SK-N-SH (cell line): ENCODE measurements at regions not wholly inside any gene's neighbourhood (a gene's known extent, or its start where the extent isn't known, plus 50 kb on each side); places are given as distances from the start of the nearest gene placed in this dataset.

Source experiments
- CTCF ChIA-PET: fragments of 300-600, 350-600 bp; formaldehyde crosslinking; extraction: SDS; loops from one replicate; lab custom pipeline; 2021; lab: Yijun Ruan, JAX
- POLR2A ChIA-PET: fragments of 350-600 bp; sonication (Branson Sonifier 250); formaldehyde crosslinking; extraction: SDS; loops from one replicate; lab custom pipeline; 2020; ENCODE audit warnings: antibody characterized with exemption, inconsistent platforms; lab: Yijun Ruan, JAX
- DNase-seq: peaks from one replicate; pipeline ENCODE4 v3.0.0; 2012
- H2AFZ ChIP-seq: fragments of 200-600 bp; sonication (generic); 2 replicates; pipeline ENCODE4 v1.8.1; 2016; ENCODE audit warnings: antibody characterized with exemption, mild to moderate bottlenecking, low read depth
- H3F3A ChIP-seq: fragments of 200-600 bp; sonication (generic); replicated peaks from 2 replicates; pipeline ENCODE3; 2016; ENCODE audit warnings: antibody characterized with exemption, mild to moderate bottlenecking; ENCODE audit not compliant: insufficient read depth
- H3K27ac ChIP-seq, 2 experiments: fragments of 200-500 bp in 1 of 2; fragments of 200-600 bp in 1 of 2; sonication (Bioruptor generic) in 1 of 2; sonication (generic), shearing (Covaris generic) in 1 of 2; 2 replicates each; pipeline versions ENCODE4 v1.5.1 to v1.6.1; 2014 to 2016; ENCODE audit warnings: low read depth in 2 of 2, inconsistent platforms in 1 of 2, low read length in 1 of 2, mild to moderate bottlenecking in 1 of 2, mixed read lengths in 1 of 2
- H3K27me3 ChIP-seq: fragments of 200-600 bp; sonication (generic), shearing (Covaris generic); 2 replicates; pipeline ENCODE4 v1.6.1; 2016; ENCODE audit warnings: mixed run types; ENCODE audit not compliant: insufficient read depth
- H3K36me3 ChIP-seq, 2 experiments: fragments of 200-500 bp in 1 of 2; fragments of 200-600 bp in 1 of 2; sonication (Bioruptor generic) in 1 of 2; sonication (generic) in 1 of 2; replicated peaks in 1 of 2; 2 replicates each; pipeline versions ENCODE3 to v1.5.1; 2014 to 2016; ENCODE audit warnings: low read length in 1 of 2, mild to moderate bottlenecking in 1 of 2; ENCODE audit not compliant: insufficient read depth in 2 of 2, control insufficient read depth in 1 of 2
- H3K4me1 ChIP-seq, 2 experiments: fragments of 200-500 bp in 1 of 2; fragments of 200-600 bp in 1 of 2; sonication (Bioruptor generic) in 1 of 2; sonication (generic), shearing (Covaris generic) in 1 of 2; 2 replicates each; pipeline versions ENCODE4 v1.5.1 to v1.6.1; 2014 to 2016; ENCODE audit warnings: low read depth in 1 of 2, low read length in 1 of 2, mixed run types in 1 of 2; ENCODE audit not compliant: insufficient read depth in 2 of 2, control insufficient read depth in 1 of 2
- H3K4me2 ChIP-seq: fragments of 200-600 bp; sonication (generic), shearing (Covaris generic); 2 replicates; pipeline ENCODE4 v1.6.1; 2017; ENCODE audit warnings: mixed run types
- H3K4me3 ChIP-seq, 2 experiments: fragments of 200-500 bp in 1 of 2; fragments of 200-600 bp in 1 of 2; sonication (Bioruptor generic) in 1 of 2; sonication (generic), shearing (Covaris generic) in 1 of 2; 2 replicates each; pipeline versions ENCODE4 v1.5.1 to v1.8.1; 2014 to 2016; ENCODE audit warnings: low read depth in 2 of 2, inconsistent platforms in 1 of 2, low read length in 1 of 2, mild to moderate bottlenecking in 1 of 2, mixed read lengths in 1 of 2, moderate library complexity in 1 of 2
- H3K79me2 ChIP-seq: fragments of 200-600 bp; sonication (generic); 2 replicates; pipeline ENCODE4 v1.8.1; 2017; ENCODE audit warnings: mild to moderate bottlenecking; ENCODE audit not compliant: insufficient read depth
- H3K9ac ChIP-seq: fragments of 200-600 bp; sonication (generic); 2 replicates; pipeline ENCODE4 v1.6.1; 2017; ENCODE audit warnings: mixed run types
- H3K9me2 ChIP-seq: fragments of 200-600 bp; sonication (generic); 2 replicates; pipeline ENCODE4 v1.6.1; 2017; ENCODE audit warnings: mixed run types
- H3K9me3 ChIP-seq: fragments of 200-600 bp; sonication (generic); 2 replicates; pipeline ENCODE4 v1.6.1; 2017; ENCODE audit warnings: mixed run types, mild to moderate bottlenecking, moderate library complexity
- H4K20me1 ChIP-seq: fragments of 200-600 bp; sonication (generic); 2 replicates; pipeline ENCODE4 v1.6.1; 2017; ENCODE audit warnings: mild to moderate bottlenecking, mixed run types; ENCODE audit not compliant: insufficient read depth
- CHD2 ChIP-seq: fragments of 150-350 bp; IDR thresholded peaks from 2 replicates; pipeline ENCODE4 v1.6.1; 2018; ENCODE audit warnings: low read length; ENCODE audit not compliant: partially characterized antibody
- ELF1 ChIP-seq: IDR thresholded peaks from 2 replicates; pipeline ENCODE4 v1.4.0; 2012
- EZH2phosphoT487 ChIP-seq: fragments of 200-600 bp; sonication (generic); IDR thresholded peaks from 2 replicates; pipeline ENCODE4 v1.6.1; 2017; ENCODE audit warnings: low read depth, mixed run types, mild to moderate bottlenecking, antibody characterized with exemption, moderate library complexity, borderline replicate concordance
- FOSL2 ChIP-seq: IDR thresholded peaks from 2 replicates; pipeline ENCODE4 v1.4.0; 2012; ENCODE audit warnings: low read depth, mild to moderate bottlenecking, moderate library complexity, borderline replicate concordance
- FOXJ3 ChIP-seq: sonication (generic); formaldehyde crosslinking; IDR thresholded peaks from 2 replicates; pipeline ENCODE4 v1.5.1; 2020; ENCODE audit warnings: mild to moderate bottlenecking, missing genetic modification reagents
- FOXM1 ChIP-seq: IDR thresholded peaks from 2 replicates; pipeline ENCODE4 v1.4.0; 2012; ENCODE audit warnings: low read depth, mild to moderate bottlenecking
- IRF3 ChIP-seq: fragments of 150-350 bp; IDR thresholded peaks from 2 replicates; pipeline ENCODE4 v1.6.1; 2016; ENCODE audit warnings: mild to moderate bottlenecking, low read depth, low read length
- MAX ChIP-seq: IDR thresholded peaks from 2 replicates; pipeline ENCODE4 v1.4.0; 2012; ENCODE audit warnings: low read depth
- MEF2A ChIP-seq: IDR thresholded peaks from 2 replicates; pipeline ENCODE4 v1.4.0; 2012; ENCODE audit warnings: low read depth, borderline replicate concordance
- MXI1 ChIP-seq: IDR thresholded peaks from 2 replicates; pipeline ENCODE4 v1.6.1; 2012; ENCODE audit warnings: mild to moderate bottlenecking, low read depth, low read length, improper control_type of control experiment
- NFIC ChIP-seq: IDR thresholded peaks from 2 replicates; pipeline ENCODE4 v1.4.0; 2012; ENCODE audit warnings: borderline replicate concordance
- NRF1 ChIP-seq: IDR thresholded peaks from 2 replicates; pipeline ENCODE4 v1.6.1; 2012; ENCODE audit warnings: low read depth, mild to moderate bottlenecking, low read length
- POLR2AphosphoS5 ChIP-seq: IDR thresholded peaks from 2 replicates; pipeline ENCODE4 v1.6.1; 2012; ENCODE audit warnings: low read depth, low read length
- RFX5 ChIP-seq: IDR thresholded peaks from 2 replicates; pipeline ENCODE4 v1.6.1; 2012; ENCODE audit warnings: mild to moderate bottlenecking, improper control_type of control experiment, low read length
- TAF1 ChIP-seq: IDR thresholded peaks from 2 replicates; pipeline ENCODE4 v1.6.1; 2012; ENCODE audit warnings: low read depth, mild to moderate bottlenecking, low read length, moderate library complexity, borderline replicate concordance
- TEAD4 ChIP-seq: IDR thresholded peaks from 2 replicates; pipeline ENCODE4 v1.4.0; 2012; ENCODE audit warnings: mild to moderate bottlenecking, borderline replicate concordance; ENCODE audit not compliant: insufficient read depth
- USF1 ChIP-seq: IDR thresholded peaks from 2 replicates; pipeline ENCODE4 v1.4.0; 2012; ENCODE audit warnings: low read depth, borderline replicate concordance
- WGBS: methylation state at CpG from one replicate; pipeline ENCODE4 v1.1.6; 2017; ENCODE audit warnings: low lambda C conversion rate; 5-methylcytosine and 5-hydroxymethylcytosine counted together

- WGBS, result 40% methylated on average over 1 of the region's 23 CpGs
- POLR2A ChIA-PET, result no interaction called here
- CTCF ChIA-PET, result no interaction called here
Observed at GRCh38 chr18:7360606-7361170, 129.8 kb downstream of the LRRC30 start.

GRCh38 chr18:7363338-7363737 is 132.4 kb downstream of the LRRC30 start:
- no peak for DNase-seq
- Histone ChIP-seq H3K4me1 (peaks cover 0 to 7% of the 10 kb centered on the region in 2 experiments; a peak in 1 of 4 replicates), H3K9me3 (no peaks in the 10 kb centered on the region), H3K4me2 (no peak overlapping the region), H3K79me2 (no peaks in the 10 kb centered on the region), H3K36me3 (no peaks in the 10 kb centered on the region), H3K9me2 (no peaks in the 10 kb centered on the region), H3K4me3 (no peak overlapping the region), H4K20me1 (no peaks in the 10 kb centered on the region), H3F3A (no peaks in the 10 kb centered on the region), H2AFZ (no peak overlapping the region), H3K27ac (no peak overlapping the region), H3K27me3 (no peaks in the 10 kb centered on the region), H3K9ac (no peak overlapping the region)
- no peak for TF ChIP-seq USF1
- no peak for TF ChIP-seq ELF1
- TF ChIP-seq NRF1, result no peak
- TF ChIP-seq RFX5, result no peak
- no peak for TF ChIP-seq FOXJ3 (CRISPR knock-in tag)
- no peak for TF ChIP-seq FOXM1
- no peak for TF ChIP-seq CHD2
- TF ChIP-seq TEAD4, result no peak
- TF ChIP-seq MEF2A, result no peak
- 46% methylated on average over 5 of the region's 5 CpGs for WGBS
- ChIA-PET POLR2A (interaction anchor here (0.8 kb wide), 1 partner anchor 30 kb away, joined by 3 read pairs; no protein-coding TSS in a partner anchor), CTCF (no interaction called here)

More at GRCh38 chr18:7360606-7361170, 129.8 kb downstream of the LRRC30 start:
- Histone ChIP-seq H3F3A (no peaks in the 10 kb centered on the region), H3K9me3 (no peaks in the 10 kb centered on the region), H2AFZ (no peak overlapping the region), H3K79me2 (no peaks in the 10 kb centered on the region), H3K9ac (no peak overlapping the region), H3K9me2 (no peaks in the 10 kb centered on the region), H3K4me1 (peaks cover 0 to 7% of the 10 kb centered on the region in 2 experiments; a peak in 1 of 4 replicates), H3K27me3 (no peaks in the 10 kb centered on the region), H3K4me2 (no peak overlapping the region), H3K36me3 (no peaks in the 10 kb centered on the region), H3K4me3 (no peak overlapping the region), H4K20me1 (no peaks in the 10 kb centered on the region), H3K27ac (no peak overlapping the region)
- DNase-seq, result no peak
- TF ChIP-seq FOSL2, result no peak

- Histone ChIP-seq H3K27me3 (no peaks in the 10 kb centered on the region), H2AFZ (no peak overlapping the region), H3K4me2 (no peak overlapping the region), H4K20me1 (no peaks in the 10 kb centered on the region), H3K9ac (no peak overlapping the region), H3K36me3 (no peaks in the 10 kb centered on the region), H3K9me2 (no peaks in the 10 kb centered on the region), H3K27ac (no peak overlapping the region), H3F3A (no peaks in the 10 kb centered on the region), H3K4me3 (no peak overlapping the region), H3K4me1 (peaks cover 0 to 10% of the 10 kb centered on the region in 2 experiments; a peak in 1 of 4 replicates), H3K9me3 (no peaks in the 10 kb centered on the region), H3K79me2 (no peaks in the 10 kb centered on the region)
- no peak for DNase-seq
- ChIA-PET POLR2A (no interaction called here), CTCF (interaction anchor here (0.7 kb wide), 1 partner anchor 10 kb away, joined by 3 read pairs; no protein-coding TSS in a partner anchor)
- 18% methylated on average over 5 of the region's 7 CpGs for WGBS
- TF ChIP-seq EZH2phosphoT487 (no peak), MXI1 (no peak), FOXJ3 (CRISPR knock-in tag) (no peak), TEAD4 (no peak), ELF1 (no peak), MEF2A (no peak), POLR2AphosphoS5 (no peak), NRF1 (no peak), MAX (no peak), IRF3 (no peak), TAF1 (no peak), NFIC (no peak)
Observed at GRCh38 chr18:7366597-7366996, 135.7 kb downstream of the LRRC30 start.
